GM21360 (cell line): ENCODE measurements at regions not wholly inside any gene's neighbourhood (a gene's known extent, or its start where the extent isn't known, plus 50 kb on each side); places are given as distances from the start of the nearest gene placed in this dataset.

Experiments
- ATAC-seq: cut with Tn5 transposase; IDR thresholded peaks from one replicate; pipeline ENCODE4 v1.9.1; 2021; ENCODE audit warnings: mild to moderate bottlenecking, moderate library complexity; ENCODE audit not compliant: unreplicated experiment

DNA sequence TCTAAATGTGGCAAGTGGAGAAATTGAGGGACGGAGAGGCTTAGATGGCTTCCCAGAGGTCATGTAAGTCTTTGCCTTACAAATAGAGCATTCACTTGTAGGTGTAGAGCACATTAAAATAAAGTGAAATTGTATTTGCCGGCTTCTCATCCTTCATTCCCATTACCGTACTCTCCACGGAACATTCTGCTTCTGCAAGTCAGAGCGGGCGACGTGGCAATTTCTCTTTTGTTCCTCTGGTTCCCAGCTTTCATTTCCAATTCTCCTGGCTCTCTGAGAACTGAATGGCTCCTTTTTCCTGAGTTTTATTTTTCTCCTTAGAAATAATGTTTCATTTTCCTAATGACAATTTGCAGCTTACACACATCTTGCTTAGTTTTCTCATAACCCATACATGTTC is 51.3 kb upstream of the PFKP start:
- ATAC-seq, result no peak

DNA sequence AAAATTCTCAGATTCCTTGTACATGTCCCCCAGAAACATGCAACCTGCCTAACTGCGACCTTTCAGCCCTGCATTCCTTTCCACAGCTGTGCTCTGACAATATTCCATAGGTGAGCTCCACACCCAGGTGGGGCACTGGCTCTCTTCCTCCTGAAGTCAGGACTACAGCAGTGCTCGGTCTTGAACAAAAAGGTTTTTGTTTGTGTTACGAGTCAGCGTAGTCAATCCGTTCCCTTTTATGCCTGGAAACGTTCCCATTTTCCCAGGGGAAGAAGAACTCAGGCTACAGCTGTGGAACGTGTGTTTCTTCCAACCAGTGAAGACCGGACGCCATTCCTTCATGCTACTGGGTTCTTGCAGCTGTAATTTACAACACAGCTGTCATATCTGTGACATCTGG is 52.4 kb upstream of the PFKP start:
- no peak for ATAC-seq

- ATAC-seq, result no peak
Observed at GRCh38 chr10:3012223-3012622, 55.1 kb upstream of the PFKP start.

DNA sequence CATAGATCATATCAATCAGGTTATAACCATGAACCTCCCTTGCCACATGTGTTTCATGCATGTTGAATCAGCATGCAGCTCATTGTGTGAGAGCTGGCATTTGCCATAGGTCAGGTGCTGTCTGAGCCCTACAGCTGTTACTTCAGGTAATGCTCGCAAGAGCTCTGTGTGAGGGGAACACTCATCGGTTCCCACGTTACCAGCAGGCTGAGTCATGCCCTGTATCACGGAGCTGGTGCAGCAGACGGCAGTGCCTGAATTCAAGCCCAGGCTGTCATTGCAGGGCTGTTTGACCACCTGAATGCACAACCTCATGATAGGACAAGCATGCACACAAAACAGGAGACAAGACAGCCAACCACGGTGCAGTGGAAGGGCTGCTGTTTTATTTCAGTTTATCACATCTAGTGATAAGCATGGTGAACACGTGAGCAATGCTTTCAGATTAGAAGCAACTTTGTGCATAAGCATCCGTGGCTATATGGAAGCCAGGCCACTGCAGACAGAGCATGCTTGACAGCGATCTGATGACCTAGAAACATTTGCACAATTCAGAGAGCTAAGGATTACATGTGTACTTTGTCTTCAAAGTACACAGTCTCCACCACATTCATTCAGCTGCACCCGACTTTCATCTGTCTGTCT is 56.4 kb upstream of the PFKP start:
- ATAC-seq, result no peak

DNA sequence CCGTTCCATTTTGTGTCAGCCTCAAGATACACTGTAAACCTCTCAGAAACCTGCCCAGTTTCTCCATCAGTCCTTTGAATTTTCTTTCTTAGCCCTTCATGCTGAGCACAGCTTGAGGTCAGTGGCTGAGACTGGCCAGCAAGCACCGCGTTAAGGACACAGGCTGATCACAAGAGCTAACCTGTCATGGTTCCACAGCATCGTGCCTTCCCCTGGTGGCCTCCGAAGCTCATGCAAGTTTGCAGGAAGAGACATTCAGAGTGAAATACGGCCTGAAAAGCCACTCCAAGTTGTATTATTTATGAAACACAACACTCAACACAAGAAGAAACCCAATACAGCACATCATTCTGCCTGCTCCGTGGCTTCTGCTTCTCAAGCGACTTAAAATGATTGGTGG is 57.0 kb upstream of the PFKP start:
- no peak for ATAC-seq

DNA sequence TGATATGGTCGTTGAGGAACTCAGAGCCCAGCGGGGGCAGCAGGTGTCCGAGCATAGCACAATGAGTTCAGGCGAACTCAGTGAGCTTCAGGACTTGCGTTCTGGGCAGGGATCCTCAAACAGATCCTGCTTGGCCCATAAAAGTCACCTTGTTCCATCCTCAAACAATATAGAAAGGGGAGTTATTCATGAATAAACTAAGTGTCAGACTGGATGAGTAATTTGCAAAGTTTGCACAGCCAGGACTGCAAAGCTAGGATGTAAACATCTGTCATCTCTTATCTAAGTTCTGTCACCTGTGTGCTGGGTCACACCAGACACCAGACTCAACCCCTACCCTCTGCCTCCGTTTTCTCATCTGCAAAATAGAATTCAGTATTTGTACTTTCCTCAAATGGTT is 58.0 kb upstream of the PFKP start:
- ATAC-seq, result no peak

- ATAC-seq, result no peak
Observed at GRCh38 chr10:3008518-3009195, 58.7 kb upstream of the PFKP start.

DNA sequence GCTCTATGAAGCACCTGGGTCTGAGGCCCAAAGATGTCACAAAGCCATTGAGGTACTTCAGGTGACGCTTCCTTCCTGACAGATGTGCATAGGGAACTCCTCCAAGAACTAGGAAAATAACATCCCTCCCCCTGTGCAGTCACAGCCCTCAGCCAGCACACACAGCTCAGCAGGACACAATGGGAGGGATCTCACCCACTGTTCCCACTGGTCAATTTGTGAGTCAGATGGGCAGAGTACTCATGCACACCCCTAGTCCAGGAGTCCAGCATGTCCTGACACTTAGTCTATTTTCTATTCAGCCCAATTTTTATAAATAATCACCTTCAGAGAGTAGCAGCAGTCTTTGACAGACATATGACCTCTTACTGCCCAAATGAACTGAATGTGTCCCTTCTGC is 60.7 kb upstream of the PFKP start:
- no peak for ATAC-seq

- ATAC-seq, result no peak
Observed at GRCh38 chr10:3006093-3006492, 61.3 kb upstream of the PFKP start.

- no peak for ATAC-seq
Observed at GRCh38 chr10:3002304-3002703, 65.0 kb upstream of the PFKP start.

DNA sequence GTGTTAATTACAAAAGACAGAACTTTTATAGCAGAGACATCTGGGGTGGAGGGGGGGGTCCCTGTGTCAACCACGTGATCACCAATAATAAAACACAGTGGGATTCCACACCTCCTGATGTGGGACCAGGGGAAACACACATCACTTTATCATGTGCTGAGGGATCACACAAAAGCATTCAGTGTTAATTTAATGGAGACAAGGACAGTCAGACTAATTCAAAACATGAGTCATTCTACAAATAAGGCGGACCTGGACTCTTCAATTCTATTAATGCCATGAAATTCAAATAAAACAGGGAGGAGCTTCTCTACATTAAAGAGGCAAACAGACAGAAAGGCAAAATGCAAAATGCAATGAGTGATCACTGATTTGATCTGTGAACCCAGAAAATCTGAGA is 67.3 kb upstream of the PFKP start:
- ATAC-seq, result no peak

DNA sequence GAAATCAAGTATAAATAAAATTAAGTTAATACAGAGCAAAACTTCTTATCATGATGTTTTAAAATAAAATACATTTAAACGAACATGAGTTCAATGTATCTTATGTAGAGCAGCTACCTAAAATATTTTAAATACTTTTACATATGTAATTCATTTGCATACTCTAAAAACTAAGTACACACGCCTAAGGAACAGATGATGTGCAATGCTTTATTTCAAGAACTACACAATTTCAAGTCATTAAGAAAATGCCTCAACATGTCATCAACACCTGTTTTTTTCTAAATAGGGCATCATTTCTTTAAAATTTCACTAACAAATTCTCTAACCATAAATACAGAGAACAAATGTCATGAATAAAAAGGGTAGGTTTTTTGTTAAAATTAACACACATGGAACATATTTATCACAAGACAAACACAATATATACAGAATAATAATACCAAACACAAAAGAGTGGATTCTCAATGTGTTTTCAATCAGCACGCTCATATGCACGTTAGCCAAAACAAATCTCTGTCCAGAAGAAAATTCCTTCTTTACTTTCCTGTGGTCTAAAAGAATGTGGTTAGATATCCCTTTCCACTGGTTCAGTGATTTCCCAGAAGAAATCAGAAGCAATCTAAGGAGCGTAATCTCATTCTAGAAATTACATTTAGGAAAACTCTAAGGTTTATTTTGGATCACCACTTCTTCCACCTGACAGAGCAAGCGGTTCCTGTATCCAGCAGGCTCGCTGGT is 73.0 kb upstream of the PFKP start:
- no peak for ATAC-seq

- no peak for ATAC-seq
Observed at GRCh38 chr10:2993636-2994035, 73.7 kb upstream of the PFKP start.

GRCh38 chr10:2992401-2993198 is 74.7 kb upstream of the PFKP start:
- no peak for ATAC-seq

DNA sequence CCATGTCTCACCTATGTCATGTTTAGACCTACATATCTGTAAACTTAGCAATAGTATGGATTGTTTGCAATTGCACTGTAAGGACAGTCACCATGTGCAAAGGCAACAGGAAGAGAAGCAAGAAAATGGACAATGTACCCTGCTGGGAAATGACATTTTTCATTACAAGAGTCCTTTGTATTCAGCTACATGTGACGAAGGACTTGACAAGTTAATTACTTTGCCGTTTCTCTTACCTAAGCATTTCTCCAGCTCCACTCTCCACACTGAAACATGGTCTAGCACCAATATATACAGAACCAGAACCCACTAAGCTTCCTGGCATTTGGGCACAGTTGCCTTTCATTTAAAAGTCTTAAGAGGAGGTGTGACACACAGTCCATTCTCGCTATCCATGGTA is 76.6 kb upstream of the PFKP start:
- ATAC-seq, result no peak

- ATAC-seq, result no peak
Observed at GRCh38 chr10:2989292-2989947, 77.9 kb upstream of the PFKP start.

- no peak for ATAC-seq
Observed at GRCh38 chr10:2987185-2987768, 80.1 kb upstream of the PFKP start.

DNA sequence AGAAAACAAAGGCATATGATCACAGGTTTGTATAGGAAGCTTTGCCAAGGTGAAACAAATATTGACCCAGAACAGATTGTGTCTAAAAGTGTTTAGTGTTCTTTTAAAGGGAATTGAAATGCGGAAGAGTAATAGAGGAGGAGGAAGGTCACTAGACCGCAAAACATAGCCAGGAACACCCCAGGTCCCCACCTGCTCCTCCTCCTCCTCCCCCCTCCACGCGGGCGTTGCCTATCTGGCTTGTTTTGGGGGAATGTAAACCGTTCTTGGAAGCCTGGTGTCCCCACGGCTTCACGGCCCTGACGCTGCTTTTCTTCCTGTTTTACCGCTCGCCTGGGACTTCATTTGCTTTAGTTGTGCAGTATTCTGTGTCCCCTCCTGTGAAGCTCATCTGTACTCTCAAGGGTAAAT is 81.0 kb upstream of the PFKP start:
- no peak for ATAC-seq

GRCh38 chr10:2985729-2986232 is 81.6 kb upstream of the PFKP start:
- no peak for ATAC-seq

GRCh38 chr10:2984682-2985081 is 82.7 kb upstream of the PFKP start:
- no peak for ATAC-seq
